Endothelial cell of umbilical vein (primary cell): ENCODE measurements at regions not wholly inside any gene's neighbourhood (a gene's known extent, or its start where the extent isn't known, plus 50 kb on each side); places are given as distances from the start of the nearest gene placed in this dataset.
A peak's percentile ranks its signal among the peaks of the same experiment; 100 is the strongest.

ENCODE experiments used
- BruUV-seq: library from RNA; stranded (reverse); fragments of 400-500 nt; replicated peaks from 2 replicates; lab custom pipeline; 2021; lab: Mats Ljungman, UMichigan
- CTCF ChIA-PET: fragments of 300-600, 350-600 bp; sonication (Branson Sonifier 250); formaldehyde crosslinking; loops from one replicate; lab custom pipeline; 2021; ENCODE audit warnings: antibody characterized with exemption, inconsistent platforms; lab: Charles Lee
- POLR2A ChIA-PET: fragments of 300-600, 350-600 bp; sonication (Branson Sonifier 250); formaldehyde crosslinking; loops from one replicate; lab custom pipeline; 2021; ENCODE audit warnings: antibody characterized with exemption, inconsistent platforms; lab: Charles Lee
- DNase-seq: peaks from one replicate; pipeline ENCODE4 v3.0.0-alpha.2; 2011; ENCODE audit warnings: low read depth, low spot score
- FAIRE-seq: peaks from 2 replicates; lab custom pipeline; 2011; peaks lifted over from hg19 to GRCh38; lab: Jason Lieb, UNC
- H2AFZ ChIP-seq: 2 replicates; pipeline ENCODE4 v1.6.0; 2012; ENCODE audit warnings: low read depth, low read length, control low read depth, inconsistent platforms
- H3K27ac ChIP-seq: 2 replicates; pipeline ENCODE4 v1.5.1; 2011; ENCODE audit warnings: low read depth, mild to moderate bottlenecking, control low read depth, low read length, moderate library complexity; ENCODE audit not compliant: insufficient read depth
- H3K27me3 ChIP-seq, 2 experiments: 2 replicates each; pipeline versions ENCODE4 v1.6.0 to v1.6.1; 2011; ENCODE audit warnings: low read length in 2 of 2, mixed read lengths in 1 of 2; ENCODE audit not compliant: control insufficient read depth in 2 of 2, insufficient read depth in 2 of 2
- H3K36me3 ChIP-seq, 2 experiments: 2 replicates in 1 of 2; 3 replicates in 1 of 2; pipeline ENCODE4 v1.5.1; 2011; ENCODE audit warnings: low read length in 2 of 2, mild to moderate bottlenecking in 1 of 2, moderate library complexity in 1 of 2; ENCODE audit not compliant: control insufficient read depth in 2 of 2, insufficient read depth in 2 of 2; ENCODE audit errors: extremely low read depth in 1 of 2
- H3K4me1 ChIP-seq: 3 replicates; pipeline ENCODE4 v1.5.1; 2011; ENCODE audit warnings: mild to moderate bottlenecking, low read length; ENCODE audit not compliant: control insufficient read depth, insufficient read depth; ENCODE audit errors: extremely low read depth
- H3K4me2 ChIP-seq: 2 replicates; pipeline ENCODE4 v1.6.1; 2011; ENCODE audit warnings: low read length, control low read depth, mixed read lengths; ENCODE audit not compliant: insufficient read depth
- H3K4me3 ChIP-seq, 3 experiments: fragments of 200-600 bp in 1 of 3; sonication (generic), shearing (Covaris generic) in 1 of 3; replicated peaks in 1 of 3; 2 replicates each; pipeline ENCODE4 v1.5.1; 2011 to 2016; ENCODE audit warnings: control low read depth in 3 of 3, low read length in 3 of 3, mild to moderate bottlenecking in 2 of 3, inconsistent platforms in 1 of 3, low read depth in 1 of 3, moderate library complexity in 1 of 3; ENCODE audit not compliant: insufficient read depth in 1 of 3
- H3K79me2 ChIP-seq: 2 replicates; pipeline ENCODE4 v1.6.0; 2012; ENCODE audit warnings: low read length, inconsistent platforms; ENCODE audit not compliant: control insufficient read depth, insufficient read depth
- H3K9ac ChIP-seq: replicated peaks from 2 replicates; pipeline ENCODE3; 2011; ENCODE audit warnings: low read length, control low read depth; ENCODE audit not compliant: insufficient read depth; ENCODE audit errors: extremely low read depth
- H3K9me1 ChIP-seq: replicated peaks from 3 replicates; pipeline ENCODE4 v1.6.0; 2011; ENCODE audit warnings: mild to moderate bottlenecking, low read length; ENCODE audit not compliant: control insufficient read depth, insufficient read depth; ENCODE audit errors: extremely low read depth
- H3K9me3 ChIP-seq: replicated peaks from 2 replicates; pipeline ENCODE4 v1.5.1; 2012; ENCODE audit warnings: low read length, inconsistent platforms; ENCODE audit not compliant: control insufficient read depth, insufficient read depth
- H4K20me1 ChIP-seq: replicated peaks from 2 replicates; pipeline ENCODE3; 2011; ENCODE audit warnings: mild to moderate bottlenecking, low read length; ENCODE audit not compliant: control insufficient read depth, insufficient read depth; ENCODE audit errors: extremely low read depth
- EZH2 ChIP-seq: IDR thresholded peaks from 2 replicates; pipeline ENCODE4 v1.6.1; 2012; ENCODE audit warnings: borderline replicate concordance, low read depth, mild to moderate bottlenecking, moderate library complexity, low read length, inconsistent platforms; ENCODE audit not compliant: severe bottlenecking
- FOS ChIP-seq: IDR thresholded peaks from 2 replicates; pipeline ENCODE4 v1.6.1; 2011; ENCODE audit warnings: mild to moderate bottlenecking, low read length, moderate library complexity, borderline replicate concordance; ENCODE audit not compliant: insufficient read depth
- GATA2 ChIP-seq: IDR thresholded peaks from 2 replicates; pipeline ENCODE4 v1.7.0; 2011; ENCODE audit warnings: low read depth, mild to moderate bottlenecking, moderate library complexity, mixed read lengths, low read length; ENCODE audit not compliant: insufficient read length, insufficient read depth
- JUN ChIP-seq: IDR thresholded peaks from 2 replicates; pipeline ENCODE4 v1.6.1; 2011; ENCODE audit warnings: borderline replicate concordance, low read depth; ENCODE audit not compliant: insufficient read length, insufficient read depth
- MYC ChIP-seq: IDR thresholded peaks from one replicate; pipeline ENCODE4 v1.6.1; 2011; ENCODE audit warnings: mild to moderate bottlenecking, low read depth, low read length
- POLR2AphosphoS5 ChIP-seq: IDR thresholded peaks from 2 replicates; pipeline ENCODE4 v1.6.1; 2012; ENCODE audit warnings: low read depth, mild to moderate bottlenecking, control low read depth, low read length, moderate library complexity; ENCODE audit not compliant: insufficient read depth
- dilution Hi-C: fragments of 300-500 bp; cut with MboI; formaldehyde crosslinking; loops from one replicate; pipeline ENCODE4 v1.15.0; 2019; ENCODE audit warnings: low sequenced_read_pairs; ENCODE audit not compliant: extremely low pct_ligation_motif_present
- intact Hi-C: fragments of 100-400 bp; cut with micrococcal nuclease; formaldehyde crosslinking; loops from one replicate; pipeline ENCODE4 v1.10.0; 2022
- TF ChIP-seq, protein P1 (sequence below): IDR thresholded peaks from 2 replicates; pipeline ENCODE4 v1.6.1; 2011; ENCODE audit not compliant: insufficient read depth, insufficient read length

DNA sequence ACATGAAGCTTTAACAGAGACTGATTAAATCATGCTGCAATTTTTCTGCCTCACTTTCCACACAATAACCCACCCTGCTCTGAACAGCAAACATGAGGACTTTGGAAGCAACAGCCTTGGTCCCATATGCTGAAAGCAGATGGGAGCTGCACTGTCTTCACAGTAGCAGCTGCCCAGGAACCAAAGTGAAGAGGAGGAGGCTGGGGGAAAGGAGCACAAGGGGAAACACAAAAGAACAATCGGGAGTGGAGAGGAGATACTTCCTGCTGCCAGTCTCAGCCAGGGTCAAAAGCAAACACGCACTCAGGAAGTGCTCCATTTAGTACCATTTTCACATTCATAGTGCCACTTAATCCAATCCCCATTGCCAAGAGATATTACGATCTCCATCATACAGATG, 183.3 kb upstream of the PUM3 start:
- Histone ChIP-seq H3K4me2 (no peak overlapping the region), H3K9me1 (no peaks in the 10 kb centered on the region), H3K36me3 (no peaks in the 10 kb centered on the region), H3K27ac (no peak overlapping the region), H3K4me1 (no peaks in the 10 kb centered on the region), H2AFZ (no peak overlapping the region), H3K27me3 (no peaks in the 10 kb centered on the region), H3K9ac (no peak overlapping the region), H3K79me2 (no peaks in the 10 kb centered on the region), H3K9me3 (no peaks in the 10 kb centered on the region), H4K20me1 (no peaks in the 10 kb centered on the region), H3K4me3 (no peak overlapping the region)
- CTCF ChIA-PET = no interaction called here
- intact Hi-C loops (no loop called here), dilution Hi-C loops (no loop called here)
- BruUV-seq = no TSS peak
- TF ChIP-seq MYC (no peak), POLR2AphosphoS5 (no peak), FOS (no peak), JUN (no peak), GATA2 (no peak)
- TF ChIP-seq, protein P1, sequence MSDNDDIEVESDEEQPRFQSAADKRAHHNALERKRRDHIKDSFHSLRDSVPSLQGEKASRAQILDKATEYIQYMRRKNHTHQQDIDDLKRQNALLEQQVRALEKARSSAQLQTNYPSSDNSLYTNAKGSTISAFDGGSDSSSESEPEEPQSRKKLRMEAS = no peak
- POLR2A ChIA-PET = no interaction called here
- DNase-seq = no peak
- FAIRE-seq = no peak

DNA sequence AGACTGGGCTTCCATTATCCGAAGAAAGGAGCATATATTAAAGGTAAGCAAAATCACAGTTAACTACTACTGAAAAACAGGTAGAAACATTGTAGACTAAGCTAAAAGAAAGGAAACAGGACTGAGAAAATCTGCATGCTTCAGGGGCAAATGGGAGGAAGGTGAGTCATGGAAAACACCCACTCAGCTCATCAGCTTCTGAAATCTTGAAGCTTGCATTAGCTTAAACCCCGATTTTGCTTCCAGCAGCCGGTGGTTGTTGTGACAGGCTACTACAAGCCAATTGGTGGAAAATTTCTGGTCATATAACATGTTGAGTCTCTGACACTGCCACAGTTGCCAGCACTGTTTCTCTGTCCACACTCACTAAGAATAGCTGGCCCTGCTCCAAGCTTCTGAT, 179.6 kb upstream of the PUM3 start:
- Histone ChIP-seq H3K27me3 (no peaks in the 10 kb centered on the region), H2AFZ (no peak overlapping the region), H3K4me2 (no peak overlapping the region), H3K9me1 (no peaks in the 10 kb centered on the region), H3K9me3 (no peaks in the 10 kb centered on the region), H4K20me1 (no peaks in the 10 kb centered on the region), H3K79me2 (no peaks in the 10 kb centered on the region), H3K4me1 (no peaks in the 10 kb centered on the region), H3K27ac (no peak overlapping the region), H3K4me3 (no peak overlapping the region), H3K36me3 (no peaks in the 10 kb centered on the region), H3K9ac (no peak overlapping the region)
- FAIRE-seq (no peak), DNase-seq (no peak)
- dilution Hi-C loops (no loop called here), intact Hi-C loops (no loop called here)
- BruUV-seq = no TSS peak
- TF ChIP-seq FOS (no peak), EZH2 (no peak), GATA2 (no peak), POLR2AphosphoS5 (no peak), JUN (peak; percentile 8)
- ChIA-PET POLR2A (no interaction called here), CTCF (no interaction called here)
